Activated CD4-positive, alpha-beta memory T cell treated with anti-CD3 and anti-CD28 coated beads for 36 hours (primary cell): ENCODE measurements at regions not wholly inside any gene's neighbourhood (a gene's known extent, or its start where the extent isn't known, plus 50 kb on each side); places are given as distances from the start of the nearest gene placed in this dataset.

ENCODE experiments used
- CTCF ChIA-PET: fragments of 350-600 bp; sonication (Branson Sonifier 250); formaldehyde crosslinking; loops from one replicate; lab custom pipeline; 2021; ENCODE audit warnings: antibody characterized with exemption, inconsistent platforms; lab: Charles Lee
- POLR2A ChIA-PET: fragments of 350-600 bp; sonication (Branson Sonifier 250); formaldehyde crosslinking; loops from one replicate; lab custom pipeline; 2021; ENCODE audit warnings: antibody characterized with exemption; lab: Charles Lee
- DNase-seq: peaks from one replicate; pipeline ENCODE4 v3.0.0-alpha.2; 2020
- H3K27ac Mint-ChIP-seq: one replicate; pipeline ENCODE4 v1.8.0; 2021; ENCODE audit warnings: mixed read lengths
- H3K27me3 Mint-ChIP-seq: one replicate; pipeline ENCODE4 v1.8.0; 2021; ENCODE audit warnings: mixed read lengths
- H3K36me3 Mint-ChIP-seq: one replicate; pipeline ENCODE4 v1.8.0; 2021; ENCODE audit warnings: mixed read lengths
- H3K4me1 Mint-ChIP-seq: one replicate; pipeline ENCODE4 v1.8.0; 2021; ENCODE audit warnings: low read depth, mixed read lengths
- H3K4me3 Mint-ChIP-seq: one replicate; pipeline ENCODE4 v1.8.0; 2021; ENCODE audit warnings: mild to moderate bottlenecking, mixed read lengths
- H3K9me3 Mint-ChIP-seq: one replicate; pipeline ENCODE4 v1.8.0; 2021; ENCODE audit warnings: mixed read lengths
- intact Hi-C: fragments of 100-400 bp; cut with micrococcal nuclease; formaldehyde crosslinking; loops from one replicate; pipeline ENCODE4 v1.15.1; 2023

GRCh38 chr12:25853316-25854095, 105.0 kb upstream of the RASSF8 start:
- intact Hi-C loops = no loop called here
- ChIA-PET CTCF (no interaction called here), POLR2A (no interaction called here)
- no peaks in the 10 kb centered on the region for H3K4me1 Mint-ChIP-seq
- H3K4me3 Mint-ChIP-seq = no peak overlapping the region
- H3K36me3 Mint-ChIP-seq = no peaks in the 10 kb centered on the region
- peaks cover 2% of the 10 kb centered on the region for H3K27me3 Mint-ChIP-seq
- no peak for DNase-seq
- no peak overlapping the region for H3K27ac Mint-ChIP-seq
- no peaks in the 10 kb centered on the region for H3K9me3 Mint-ChIP-seq

- Mint-ChIP-seq H3K4me3 (no peak overlapping the region), H3K9me3 (no peaks in the 10 kb centered on the region), H3K36me3 (no peaks in the 10 kb centered on the region), H3K27ac (no peak overlapping the region), H3K4me1 (no peaks in the 10 kb centered on the region), H3K27me3 (peaks cover 2% of the 10 kb centered on the region)
- DNase-seq = no peak
- ChIA-PET CTCF (no interaction called here), POLR2A (no interaction called here)
- intact Hi-C loops = no loop called here
These were observed 103.5 kb upstream of the RASSF8 start for GRCh38 chr12:25854991-25855390.

GRCh38 chr12:25855716-25856115, 102.8 kb upstream of the RASSF8 start:
- intact Hi-C loops = no loop called here
- Mint-ChIP-seq H3K27me3 (peaks cover 2% of the 10 kb centered on the region), H3K27ac (no peak overlapping the region)

DNA sequence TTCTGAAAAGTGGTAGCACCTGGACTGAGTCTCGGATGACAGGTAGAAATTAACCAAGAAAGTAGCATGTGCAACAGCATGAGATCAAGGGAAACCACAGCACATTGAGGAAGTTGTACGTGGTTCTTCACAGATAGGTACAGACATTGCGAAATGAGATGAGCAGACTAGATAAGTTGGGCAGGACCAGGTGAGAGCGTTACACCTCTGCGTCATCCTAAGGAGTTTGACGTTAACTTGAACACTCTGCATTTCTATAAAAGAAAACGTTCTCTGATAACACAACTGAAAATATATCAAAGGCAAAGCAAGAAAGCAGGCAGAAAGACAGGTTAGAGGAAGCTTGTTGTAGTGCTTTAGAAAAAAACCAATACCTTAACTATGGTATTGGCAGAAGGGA, 98.5 kb upstream of the RASSF8 start:
- DNase-seq = no peak
- Mint-ChIP-seq H3K27ac (no peak overlapping the region), H3K27me3 (peaks cover 2% of the 10 kb centered on the region), H3K9me3 (no peaks in the 10 kb centered on the region), H3K4me3 (no peak overlapping the region), H3K36me3 (no peaks in the 10 kb centered on the region), H3K4me1 (no peaks in the 10 kb centered on the region)
- intact Hi-C loops = no loop called here
- POLR2A ChIA-PET = no interaction called here
- CTCF ChIA-PET = no interaction called here

More at GRCh38 chr12:25855716-25856115, 102.8 kb upstream of the RASSF8 start:
- no peaks in the 10 kb centered on the region for H3K9me3 Mint-ChIP-seq
- CTCF ChIA-PET = no interaction called here
- no peaks in the 10 kb centered on the region for H3K36me3 Mint-ChIP-seq
- H3K4me1 Mint-ChIP-seq = no peaks in the 10 kb centered on the region
- POLR2A ChIA-PET = no interaction called here
- DNase-seq = no peak
- no peak overlapping the region for H3K4me3 Mint-ChIP-seq

GRCh38 chr12:25861226-25861625, 97.3 kb upstream of the RASSF8 start:
- no peaks in the 10 kb centered on the region for H3K36me3 Mint-ChIP-seq
- DNase-seq = no peak
- H3K9me3 Mint-ChIP-seq = no peaks in the 10 kb centered on the region
- ChIA-PET POLR2A (no interaction called here), CTCF (no interaction called here)
- intact Hi-C loops = no loop called here
- no peak overlapping the region for H3K27ac Mint-ChIP-seq
- H3K27me3 Mint-ChIP-seq = no peaks in the 10 kb centered on the region
- no peak overlapping the region for H3K4me3 Mint-ChIP-seq
- no peaks in the 10 kb centered on the region for H3K4me1 Mint-ChIP-seq

DNA sequence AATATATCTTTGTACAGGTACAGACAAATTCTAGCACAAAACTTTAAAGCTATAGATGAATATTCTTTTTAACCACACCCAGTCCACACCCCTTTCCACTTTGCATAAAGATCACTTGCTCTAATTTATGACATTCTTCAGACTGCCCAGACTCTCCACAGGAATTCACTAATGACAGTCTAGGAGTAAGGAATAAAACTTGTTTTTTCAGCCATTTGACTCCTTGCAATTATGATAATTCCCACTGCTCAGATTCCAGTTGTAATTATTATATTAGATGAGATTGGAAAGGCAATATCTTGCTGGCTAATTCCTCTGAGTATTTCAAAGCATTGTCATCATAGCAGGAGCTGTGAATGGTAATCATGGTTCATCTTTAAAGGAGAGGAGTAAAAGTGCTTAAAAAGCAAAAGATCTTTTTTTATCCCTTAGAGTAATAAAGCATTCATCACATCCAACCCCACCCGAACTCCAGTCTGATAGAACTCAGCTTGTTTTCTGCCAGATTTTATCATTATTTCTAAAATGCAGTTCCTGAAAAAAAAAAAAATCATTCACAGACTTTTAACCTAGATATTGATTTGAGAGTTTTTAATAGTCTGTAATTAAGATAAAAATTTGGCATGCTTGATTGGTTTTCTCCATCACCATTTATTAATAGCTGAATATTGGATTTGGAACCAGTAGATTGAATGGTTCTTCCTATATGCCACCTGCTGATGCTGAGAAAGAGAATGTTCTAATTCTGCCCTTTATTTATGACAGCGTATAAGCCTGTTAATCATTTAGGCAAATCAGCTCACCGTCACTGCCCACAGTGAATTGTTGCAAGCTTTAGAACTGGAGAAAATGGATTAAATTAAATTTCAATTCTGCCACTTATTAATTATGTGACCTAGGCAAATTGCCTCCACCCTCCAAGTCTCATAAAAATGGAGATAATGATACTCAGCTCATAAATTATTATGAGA, 93.9 kb upstream of the RASSF8 start:
- Mint-ChIP-seq H3K9me3 (no peaks in the 10 kb centered on the region), H3K36me3 (no peaks in the 10 kb centered on the region), H3K27me3 (no peaks in the 10 kb centered on the region), H3K4me3 (no peak overlapping the region), H3K4me1 (no peaks in the 10 kb centered on the region), H3K27ac (no peak overlapping the region)
- ChIA-PET CTCF (interaction anchor here (1.0 kb wide), 1 partner anchor 21 kb away, joined by 3 read pairs; no protein-coding TSS in a partner anchor), POLR2A (interaction anchor here (0.7 kb wide), 1 partner anchor 100 kb away, joined by 5 read pairs; no protein-coding TSS in a partner anchor)
- intact Hi-C loops = no loop called here
- DNase-seq = no peak

- Mint-ChIP-seq H3K4me1 (no peaks in the 10 kb centered on the region), H3K36me3 (no peaks in the 10 kb centered on the region), H3K4me3 (no peak overlapping the region), H3K27ac (no peak overlapping the region), H3K9me3 (no peaks in the 10 kb centered on the region), H3K27me3 (peaks cover 2% of the 10 kb centered on the region)
- ChIA-PET CTCF (no interaction called here), POLR2A (no interaction called here)
- intact Hi-C loops = no loop called here
- no peak for DNase-seq
These were observed 91.7 kb upstream of the RASSF8 start for GRCh38 chr12:25866586-25867378.

DNA sequence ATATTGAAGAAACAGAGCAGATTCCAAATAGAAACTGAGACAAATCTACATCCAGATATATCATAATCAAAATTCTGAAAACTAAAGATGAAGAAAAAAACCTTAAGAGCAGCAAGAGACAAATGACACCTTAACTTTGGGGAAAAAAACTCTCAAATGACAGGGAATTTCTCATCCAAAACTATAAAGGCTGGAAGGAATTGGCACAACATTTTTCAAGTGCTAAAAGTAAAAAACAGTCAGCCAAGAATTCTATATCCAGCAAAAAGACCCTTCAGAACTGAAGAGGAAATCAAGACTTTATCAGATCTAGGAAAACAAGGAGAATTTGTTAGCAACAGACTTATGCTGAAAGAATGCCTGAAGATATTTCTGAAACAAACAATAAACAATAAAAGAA, 90.3 kb upstream of the RASSF8 start:
- H3K27ac Mint-ChIP-seq = no peak overlapping the region
- POLR2A ChIA-PET = no interaction called here
- no peak for DNase-seq
- no peaks in the 10 kb centered on the region for H3K36me3 Mint-ChIP-seq
- H3K27me3 Mint-ChIP-seq = peaks cover 2% of the 10 kb centered on the region
- H3K9me3 Mint-ChIP-seq = no peaks in the 10 kb centered on the region
- CTCF ChIA-PET = no interaction called here
- H3K4me1 Mint-ChIP-seq = no peaks in the 10 kb centered on the region
- H3K4me3 Mint-ChIP-seq = no peak overlapping the region
- intact Hi-C loops = no loop called here

DNA sequence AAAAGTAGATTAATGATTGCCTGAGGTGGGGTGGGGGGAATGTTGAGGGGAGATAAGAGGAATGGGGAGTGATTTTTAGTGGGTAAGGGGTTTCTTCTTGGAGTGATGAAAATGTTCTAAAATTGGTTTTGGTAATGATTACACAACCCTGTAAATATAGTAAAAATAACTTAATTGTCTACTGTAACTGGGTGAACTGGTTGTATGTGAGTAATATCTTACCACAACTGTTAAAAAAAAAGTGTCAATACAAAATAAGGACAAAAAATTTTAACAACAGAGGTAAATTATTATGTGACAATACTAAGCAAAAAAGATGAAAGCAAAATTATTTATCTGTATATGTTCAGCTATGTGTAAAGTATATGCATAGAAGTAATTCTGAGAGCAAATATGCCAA, 86.3 kb upstream of the RASSF8 start:
- Mint-ChIP-seq H3K9me3 (no peaks in the 10 kb centered on the region), H3K4me1 (no peaks in the 10 kb centered on the region), H3K27ac (no peak overlapping the region), H3K4me3 (no peak overlapping the region), H3K27me3 (peaks cover 2% of the 10 kb centered on the region), H3K36me3 (no peaks in the 10 kb centered on the region)
- DNase-seq = no peak
- POLR2A ChIA-PET = no interaction called here
- intact Hi-C loops = no loop called here
- CTCF ChIA-PET = no interaction called here

GRCh38 chr12:25875661-25876060, 82.8 kb upstream of the RASSF8 start:
- Mint-ChIP-seq H3K4me1 (no peaks in the 10 kb centered on the region), H3K27me3 (peaks cover 2% of the 10 kb centered on the region), H3K27ac (no peak overlapping the region), H3K4me3 (no peak overlapping the region), H3K36me3 (no peaks in the 10 kb centered on the region), H3K9me3 (no peaks in the 10 kb centered on the region)
- no peak for DNase-seq
- ChIA-PET POLR2A (no interaction called here), CTCF (no interaction called here)
- intact Hi-C loops = no loop called here

DNA sequence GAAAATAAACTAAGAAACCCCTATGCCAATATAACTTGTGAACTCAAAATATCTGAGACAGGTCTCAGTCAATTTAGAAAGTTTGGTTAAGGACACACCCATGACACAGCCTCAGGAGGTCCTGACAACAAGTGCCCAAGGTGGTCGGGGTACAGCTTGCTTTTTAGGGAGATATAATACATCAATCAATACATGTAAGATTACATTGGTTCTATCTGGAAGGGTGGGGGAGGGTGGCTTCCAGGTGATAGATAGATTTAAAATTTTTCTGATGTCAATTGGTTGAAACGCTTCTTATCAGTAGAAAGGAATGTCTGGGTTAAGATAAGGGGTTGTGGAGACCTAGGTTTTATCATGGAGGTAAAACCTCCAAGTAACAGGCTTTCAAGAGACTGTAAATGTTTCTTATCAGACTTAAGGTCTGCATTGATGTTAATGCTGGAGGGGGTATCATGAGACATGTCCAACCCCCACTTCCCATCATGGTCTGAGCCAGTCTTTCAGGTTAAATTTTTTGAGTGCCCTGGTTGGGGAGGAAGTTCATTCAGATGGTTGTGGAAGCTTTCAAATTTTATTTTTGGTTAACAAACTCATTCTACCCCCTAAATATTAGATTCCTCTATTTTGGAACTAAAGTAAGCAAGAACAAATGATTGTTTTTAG, 82.0 kb upstream of the RASSF8 start:
- Mint-ChIP-seq H3K27me3 (no peaks in the 10 kb centered on the region), H3K4me1 (no peaks in the 10 kb centered on the region), H3K4me3 (no peak overlapping the region), H3K27ac (no peak overlapping the region), H3K36me3 (no peaks in the 10 kb centered on the region), H3K9me3 (no peaks in the 10 kb centered on the region)
- no peak for DNase-seq
- POLR2A ChIA-PET = no interaction called here
- intact Hi-C loops = no loop called here
- CTCF ChIA-PET = no interaction called here
